C4-2B (cell line): ENCODE measurements at regions not wholly inside any gene's neighbourhood (a gene's known extent, or its start where the extent isn't known, plus 50 kb on each side); places are given as distances from the start of the nearest gene placed in this dataset.

ENCODE experiments used
- CTCF ChIP-seq: fragments of 450-650 bp; conservative IDR thresholded peaks from 2 replicates; pipeline ENCODE4 v1.5.1; 2017; ENCODE audit warnings: mild to moderate bottlenecking
- ZFX ChIP-seq: fragments of 450-650 bp; IDR thresholded peaks from 2 replicates; pipeline ENCODE4 v1.6.1; 2017

- TF ChIP-seq CTCF (no peak), ZFX (no peak)
Measured at GRCh38 chr7:46549347-46549746, 628.3 kb upstream of the IGFBP3 start.
